ELF-1 (cell line): ENCODE measurements at regions not wholly inside any gene's neighbourhood (a gene's known extent, or its start where the extent isn't known, plus 50 kb on each side); places are given as distances from the start of the nearest gene placed in this dataset.

Experiments used
- DNase-seq: peaks from one replicate; pipeline ENCODE4 v3.0.0-alpha.2; 2016; ENCODE audit warnings: low read depth, low spot score

GRCh38 chr4:17336986-17337385 lies 174.9 kb downstream of the QDPR start:
- DNase-seq, result no peak

- no peak for DNase-seq
These were observed 175.3 kb downstream of the QDPR start for GRCh38 chr4:17336524-17336961.

- DNase-seq, result no peak
These were observed 175.8 kb downstream of the QDPR start for GRCh38 chr4:17336069-17336468.

- no peak for DNase-seq
These were observed 176.5 kb downstream of the QDPR start for GRCh38 chr4:17335371-17335770.

GRCh38 chr4:17332478-17332877 lies 179.4 kb downstream of the QDPR start:
- DNase-seq, result no peak

GRCh38 chr4:17329046-17329445 lies 182.8 kb downstream of the QDPR start:
- no peak for DNase-seq

GRCh38 chr4:17328141-17328815 lies 183.6 kb downstream of the QDPR start:
- no peak for DNase-seq

GRCh38 chr4:17327591-17327990 lies 184.3 kb downstream of the QDPR start:
- DNase-seq, result no peak

GRCh38 chr4:17326756-17327155 lies 185.1 kb downstream of the QDPR start:
- no peak for DNase-seq

- DNase-seq, result no peak
These were observed 186.8 kb downstream of the QDPR start for GRCh38 chr4:17325098-17325497.

GRCh38 chr4:17324386-17324830 lies 187.5 kb downstream of the QDPR start:
- DNase-seq, result peak; percentile 66

- no peak for DNase-seq
These were observed 188.1 kb downstream of the QDPR start for GRCh38 chr4:17323554-17324385.

GRCh38 chr4:17322514-17322913 lies 189.4 kb downstream of the QDPR start:
- DNase-seq, result no peak

- DNase-seq, result no peak
These were observed 191.8 kb downstream of the QDPR start for GRCh38 chr4:17320046-17320445.

GRCh38 chr4:17317526-17317925 lies 194.4 kb downstream of the QDPR start:
- DNase-seq, result no peak

GRCh38 chr4:17316566-17316965 lies 195.3 kb downstream of the QDPR start:
- no peak for DNase-seq

- DNase-seq, result no peak
These were observed 196.4 kb downstream of the QDPR start for GRCh38 chr4:17315459-17315858.

- DNase-seq, result no peak
These were observed 198.7 kb downstream of the QDPR start for GRCh38 chr4:17313194-17313593.

GRCh38 chr4:17310269-17310652 lies 201.6 kb downstream of the QDPR start:
- no peak for DNase-seq

GRCh38 chr4:17309567-17310268 lies 202.2 kb downstream of the QDPR start:
- DNase-seq, result no peak

- DNase-seq, result no peak
These were observed 210.0 kb downstream of the QDPR start for GRCh38 chr4:17301869-17302268.

GRCh38 chr4:17301266-17301665 lies 210.6 kb downstream of the QDPR start:
- no peak for DNase-seq
